RWPE1 (cell line): ENCODE measurements at regions not wholly inside any gene's neighbourhood (a gene's known extent, or its start where the extent isn't known, plus 50 kb on each side); places are given as distances from the start of the nearest gene placed in this dataset.

ENCODE experiments used
- CTCF ChIA-PET: fragments of 350-600 bp; sonication (Branson Sonifier 250); formaldehyde crosslinking; extraction: SDS; loops from one replicate; lab custom pipeline; 2021; lab: Yijun Ruan, JAX
- POLR2A ChIA-PET: fragments of 400-600 bp; formaldehyde crosslinking; extraction: SDS; loops from one replicate; lab custom pipeline; 2020; ENCODE audit warnings: antibody characterized with exemption; ENCODE audit not compliant: low non-redundant PET; lab: Yijun Ruan, JAX
- DNase-seq: peaks from one replicate; pipeline ENCODE4 v3.0.0; 2012; ENCODE audit warnings: low spot score
- H3K27ac ChIP-seq: fragments of 450-650 bp; 2 replicates; pipeline ENCODE4 v1.5.1; 2017
- CTCF ChIP-seq: fragments of 450-650 bp; conservative IDR thresholded peaks from 2 replicates; pipeline ENCODE4 v1.5.1; 2017; ENCODE audit warnings: low read depth, mild to moderate bottlenecking

DNA sequence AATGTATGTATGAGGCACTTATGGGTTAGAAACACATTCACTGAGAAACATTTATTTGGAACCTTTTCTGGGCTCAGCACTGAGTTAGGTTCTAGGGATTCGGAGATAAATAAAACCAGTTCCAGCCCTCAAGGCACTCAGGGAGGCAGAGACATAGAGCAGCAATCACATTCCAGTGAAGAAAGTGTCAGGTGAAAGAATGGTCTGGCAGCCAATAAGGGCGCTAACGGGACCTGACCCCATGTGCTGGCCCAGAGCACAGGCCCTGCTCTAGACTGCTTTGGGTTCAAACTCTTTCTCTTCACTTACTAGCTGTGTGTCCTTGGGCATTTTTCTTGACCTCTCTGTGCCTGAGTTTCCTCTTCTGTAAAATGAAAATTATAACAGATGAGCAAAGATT is 146.0 kb upstream of the SYT13 start:
- no peak overlapping the region for H3K27ac ChIP-seq
- CTCF ChIA-PET: interaction anchor here (0.6 kb wide), 1 partner anchor 25 kb away, joined by 3 read pairs; no protein-coding TSS in a partner anchor
- no peak for DNase-seq
- TF ChIP-seq CTCF: no peak
- POLR2A ChIA-PET: no interaction called here

DNA sequence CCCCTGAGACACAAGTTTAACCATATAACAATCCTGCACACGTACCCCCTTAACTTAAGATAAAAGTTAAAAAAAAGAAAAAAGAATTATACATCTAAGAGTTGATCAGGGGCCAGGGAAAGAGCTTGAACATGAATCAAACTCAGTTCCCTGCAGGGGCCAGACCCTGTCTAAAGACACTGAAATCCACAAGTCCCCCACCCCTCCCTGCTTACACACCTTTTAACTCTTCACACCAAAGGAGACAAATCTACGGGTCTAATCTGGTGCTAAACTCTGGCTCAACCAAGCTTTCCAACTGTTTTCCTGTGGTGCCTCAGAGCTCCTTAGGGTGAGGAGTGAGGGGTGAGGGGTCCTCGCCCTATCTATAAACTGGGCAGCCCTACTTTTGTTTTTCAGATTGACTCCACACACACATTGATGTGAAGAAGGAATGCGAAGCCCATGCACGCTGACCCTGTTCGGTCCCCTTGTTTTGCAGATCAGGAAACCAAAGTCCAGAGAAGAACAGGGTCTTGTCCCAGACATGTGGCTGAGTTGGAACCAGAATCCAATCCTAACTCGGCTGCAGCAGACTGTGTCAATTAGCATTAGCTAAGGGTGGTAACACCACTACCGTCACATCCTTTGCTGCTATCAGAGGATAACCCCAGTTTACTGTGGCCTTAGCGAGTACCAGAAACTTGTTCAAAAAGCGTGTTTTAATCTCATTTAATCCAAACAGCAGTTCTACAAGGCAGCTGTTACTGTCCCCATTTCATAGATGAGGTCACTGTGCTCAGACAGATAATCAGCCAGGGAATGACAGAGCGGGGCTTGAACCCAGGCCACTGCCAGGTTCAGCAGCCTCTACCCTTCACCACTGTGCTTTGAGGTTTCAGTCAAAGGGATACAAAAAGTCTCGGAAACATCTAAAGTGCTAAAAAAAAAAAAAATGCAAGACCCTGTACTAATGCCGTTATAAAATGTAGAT is 145.2 kb upstream of the SYT13 start:
- CTCF ChIA-PET: interaction anchor here (0.6 kb wide), 1 partner anchor 24 kb away, joined by 3 read pairs; no protein-coding TSS in a partner anchor
- POLR2A ChIA-PET: no interaction called here

GRCh38 chr11:45430361-45430760 is 144.2 kb upstream of the SYT13 start:
- ChIA-PET POLR2A (no interaction called here), CTCF (no interaction called here)
- no peak for TF ChIP-seq CTCF
- no peak for DNase-seq
- no peak overlapping the region for H3K27ac ChIP-seq

More for the DNA sequence above, 145.2 kb upstream of the SYT13 start:
- DNase-seq: no peak
- no peak for TF ChIP-seq CTCF
- H3K27ac ChIP-seq: no peak overlapping the region

DNA sequence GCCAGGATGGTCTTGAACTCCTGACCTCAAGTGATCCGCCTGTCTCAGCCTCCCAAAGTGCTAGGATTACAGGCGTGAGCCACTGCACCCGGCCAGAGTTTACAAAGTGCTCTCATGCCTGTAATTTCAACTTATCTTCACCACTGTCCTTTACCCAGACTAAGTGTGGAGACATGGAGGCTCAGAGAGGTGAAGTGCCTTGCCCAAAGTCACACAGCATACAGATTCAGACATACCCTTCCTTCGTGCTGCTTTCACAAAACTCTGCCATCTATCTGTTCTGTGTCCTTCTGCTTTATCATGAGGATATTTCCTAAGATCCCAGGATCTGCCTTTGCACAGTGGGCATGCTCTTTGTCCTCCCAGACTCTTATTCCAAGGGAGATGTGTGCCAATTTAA is 143.6 kb upstream of the SYT13 start:
- ChIA-PET CTCF (interaction anchor here (0.6 kb wide), 1 partner anchor 50 kb away, joined by 3 read pairs; no protein-coding TSS in a partner anchor), POLR2A (no interaction called here)
- H3K27ac ChIP-seq: no peak overlapping the region
- no peak for DNase-seq
- no peak for TF ChIP-seq CTCF

DNA sequence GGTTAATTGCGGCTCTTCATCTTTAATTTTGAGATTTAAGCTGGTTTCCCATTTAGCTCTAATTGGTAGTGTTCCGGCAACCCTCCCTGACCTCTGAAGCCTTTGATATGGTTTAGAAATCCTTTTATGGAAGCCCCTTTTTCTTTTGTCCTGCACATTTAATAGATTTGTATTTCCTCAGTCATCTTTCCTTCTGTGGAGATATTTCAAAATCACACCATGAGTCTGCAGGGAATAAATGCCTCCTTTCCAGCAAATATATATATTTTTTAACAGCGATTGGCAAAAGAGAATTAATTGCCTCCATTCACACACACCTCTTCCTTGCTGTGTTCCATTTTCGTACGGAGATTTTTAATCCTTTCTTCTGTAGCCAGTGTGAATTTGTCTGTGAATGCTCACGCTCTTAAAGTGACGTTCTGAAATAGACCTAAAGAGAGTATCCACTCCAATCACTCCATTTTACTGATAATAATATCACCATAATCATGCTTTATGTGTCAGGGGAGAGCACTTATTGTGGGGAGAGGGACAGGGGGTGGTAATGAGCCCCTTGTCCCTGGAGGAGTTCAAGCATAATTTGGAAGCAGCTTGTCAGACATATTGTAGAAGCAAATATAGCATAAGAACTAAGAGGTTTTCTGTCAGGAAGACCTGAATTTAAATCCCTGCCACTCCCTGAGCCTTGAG is 142.5 kb upstream of the SYT13 start:
- CTCF ChIA-PET: no interaction called here
- H3K27ac ChIP-seq: no peak overlapping the region
- no peak for DNase-seq
- POLR2A ChIA-PET: no interaction called here
- TF ChIP-seq CTCF: no peak

DNA sequence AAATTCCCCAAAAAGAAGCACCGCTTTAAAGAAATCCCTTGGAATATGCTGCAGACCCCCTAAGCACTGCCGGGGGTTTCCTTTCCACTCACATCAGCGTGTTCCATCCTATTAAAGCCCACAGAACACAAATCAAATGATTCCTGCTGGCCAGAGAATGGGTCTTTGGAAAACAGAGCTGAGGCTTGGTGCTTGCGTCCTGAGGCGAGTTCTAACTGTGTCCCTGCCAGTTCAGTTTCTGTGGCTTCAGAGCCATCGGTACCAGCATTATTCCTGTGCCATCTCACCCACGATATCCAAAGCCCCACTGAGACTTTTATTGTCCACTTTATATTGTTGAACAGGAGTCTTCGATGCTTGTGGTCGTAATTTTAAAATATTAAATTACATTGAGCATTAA is 142.0 kb upstream of the SYT13 start:
- no peak overlapping the region for H3K27ac ChIP-seq
- ChIA-PET POLR2A (no interaction called here), CTCF (no interaction called here)
- TF ChIP-seq CTCF: no peak
- DNase-seq: no peak
